ENCODE measurements at regions not wholly inside any gene's neighbourhood (a gene's known extent, or its start where the extent isn't known, plus 50 kb on each side); places are given as distances from the start of the nearest gene placed in this dataset.

DNA sequence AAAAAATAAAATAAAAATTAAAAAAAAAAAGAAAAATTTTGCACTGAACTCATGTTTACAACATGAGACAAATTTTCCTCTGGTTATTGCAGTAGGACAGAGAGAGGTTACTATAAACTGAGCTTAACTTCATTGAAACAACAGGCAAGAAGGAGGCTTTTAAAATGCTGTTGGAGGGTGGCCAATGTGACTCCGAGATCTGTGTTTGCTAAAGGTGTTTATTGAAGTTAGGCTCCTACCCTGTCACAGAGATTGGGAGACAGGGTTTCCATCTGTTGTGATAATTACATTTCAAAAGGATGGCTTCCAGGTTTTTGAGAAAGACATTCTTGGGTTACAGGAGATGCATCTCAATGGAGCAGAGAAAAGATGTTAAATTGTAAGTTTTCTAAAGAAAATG lies 370.5 kb upstream of the HS3ST1 start:
- TF ChIP-seq, protein P1, sequence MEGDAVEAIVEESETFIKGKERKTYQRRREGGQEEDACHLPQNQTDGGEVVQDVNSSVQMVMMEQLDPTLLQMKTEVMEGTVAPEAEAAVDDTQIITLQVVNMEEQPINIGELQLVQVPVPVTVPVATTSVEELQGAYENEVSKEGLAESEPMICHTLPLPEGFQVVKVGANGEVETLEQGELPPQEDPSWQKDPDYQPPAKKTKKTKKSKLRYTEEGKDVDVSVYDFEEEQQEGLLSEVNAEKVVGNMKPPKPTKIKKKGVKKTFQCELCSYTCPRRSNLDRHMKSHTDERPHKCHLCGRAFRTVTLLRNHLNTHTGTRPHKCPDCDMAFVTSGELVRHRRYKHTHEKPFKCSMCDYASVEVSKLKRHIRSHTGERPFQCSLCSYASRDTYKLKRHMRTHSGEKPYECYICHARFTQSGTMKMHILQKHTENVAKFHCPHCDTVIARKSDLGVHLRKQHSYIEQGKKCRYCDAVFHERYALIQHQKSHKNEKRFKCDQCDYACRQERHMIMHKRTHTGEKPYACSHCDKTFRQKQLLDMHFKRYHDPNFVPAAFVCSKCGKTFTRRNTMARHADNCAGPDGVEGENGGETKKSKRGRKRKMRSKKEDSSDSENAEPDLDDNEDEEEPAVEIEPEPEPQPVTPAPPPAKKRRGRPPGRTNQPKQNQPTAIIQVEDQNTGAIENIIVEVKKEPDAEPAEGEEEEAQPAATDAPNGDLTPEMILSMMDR (conservative IDR thresholded peaks at IDR 0.05 in 1 of 2, IDR thresholded peaks at IDR 0.05 in 1 of 2; ENCODE audit: extremely low read depth in 1 of 2, insufficient read depth in 1 of 2, low read depth in 1 of 2, low read length in 2 of 2) = no peak
- no peak for TF ChIP-seq EZH2 (IDR thresholded peaks at IDR 0.05; ENCODE audit: borderline replicate concordance, low read length)
